ENCODE measurements at regions not wholly inside any gene's neighbourhood (a gene's known extent, or its start where the extent isn't known, plus 50 kb on each side); places are given as distances from the start of the nearest gene placed in this dataset.

DNA sequence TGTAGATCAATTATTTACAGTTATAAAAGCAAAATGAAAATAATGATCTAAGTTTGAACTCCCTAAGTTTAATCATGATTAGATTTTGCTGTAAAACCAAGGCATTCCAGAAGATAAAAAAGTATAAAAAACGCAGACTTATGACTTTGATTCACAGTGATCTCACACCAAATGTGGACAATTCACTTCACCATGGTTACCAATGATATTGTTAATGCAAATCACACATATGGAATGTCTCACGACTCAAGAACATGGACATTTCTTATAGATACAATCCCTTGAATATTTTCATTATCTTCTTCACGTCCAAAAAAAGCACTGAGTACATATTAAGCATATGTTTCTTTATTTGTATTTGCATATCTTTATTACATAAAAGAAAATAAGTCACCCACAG, 1054.2 kb downstream of the NAALADL2 start:
- DNase-seq: no peak

DNA sequence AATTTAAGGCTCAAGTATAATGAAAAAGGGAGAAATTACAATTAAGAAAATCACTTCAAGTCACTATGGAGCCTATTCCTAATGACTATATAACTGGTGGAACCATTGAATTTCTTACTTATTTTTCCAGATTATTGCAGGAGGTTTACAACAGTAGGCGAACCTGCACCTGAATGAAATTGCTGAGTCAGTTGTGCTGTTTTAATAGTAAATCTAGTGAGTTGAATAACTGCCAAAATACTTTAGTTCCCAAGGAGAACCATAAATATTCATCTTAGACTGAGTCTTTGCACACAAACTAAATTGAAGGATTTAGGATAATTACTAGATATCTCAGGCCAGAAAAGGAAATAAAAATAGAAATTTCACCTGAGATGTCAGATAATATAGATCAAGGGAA, 1052.8 kb downstream of the NAALADL2 start:
- no peak for DNase-seq

DNA sequence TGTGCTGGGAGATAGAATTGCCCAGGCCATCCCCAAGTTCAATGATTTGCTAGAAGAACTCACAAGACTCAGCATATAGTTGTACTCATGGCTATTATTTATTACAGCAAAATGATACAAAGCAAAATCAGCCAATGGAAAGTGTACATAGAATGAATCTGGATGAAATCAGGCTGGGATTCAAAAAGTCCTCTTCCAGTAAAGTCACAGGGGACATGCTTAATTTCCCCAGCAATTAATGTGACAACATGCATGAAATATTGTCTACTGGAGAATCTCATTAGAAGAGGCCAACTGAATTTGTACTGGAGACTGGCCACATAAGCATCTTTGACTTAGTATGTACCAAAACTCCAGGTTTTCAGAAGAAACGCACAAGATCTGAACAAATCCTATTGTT, 1043.1 kb downstream of the NAALADL2 start:
- DNase-seq: no peak

DNA sequence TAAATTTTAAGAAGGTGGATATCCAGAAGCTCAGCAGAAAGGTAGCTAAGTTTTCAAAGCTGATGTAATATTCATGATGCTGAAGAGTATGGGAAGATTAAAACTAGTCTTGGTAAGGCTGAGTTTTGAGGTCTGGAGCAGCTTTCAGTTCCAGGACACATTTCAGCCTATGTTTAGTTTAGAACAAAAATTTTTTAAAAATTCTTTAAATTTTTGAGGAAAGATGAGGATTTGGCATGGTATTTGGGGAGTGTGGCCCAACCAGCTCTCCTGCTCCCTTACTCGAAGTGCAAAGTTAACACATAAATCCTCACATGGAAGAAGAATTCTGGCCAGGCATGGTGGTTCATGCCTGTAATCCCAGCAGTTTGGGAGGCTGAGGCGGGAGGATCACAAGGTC, 1039.1 kb downstream of the NAALADL2 start:
- no peak for DNase-seq

DNA sequence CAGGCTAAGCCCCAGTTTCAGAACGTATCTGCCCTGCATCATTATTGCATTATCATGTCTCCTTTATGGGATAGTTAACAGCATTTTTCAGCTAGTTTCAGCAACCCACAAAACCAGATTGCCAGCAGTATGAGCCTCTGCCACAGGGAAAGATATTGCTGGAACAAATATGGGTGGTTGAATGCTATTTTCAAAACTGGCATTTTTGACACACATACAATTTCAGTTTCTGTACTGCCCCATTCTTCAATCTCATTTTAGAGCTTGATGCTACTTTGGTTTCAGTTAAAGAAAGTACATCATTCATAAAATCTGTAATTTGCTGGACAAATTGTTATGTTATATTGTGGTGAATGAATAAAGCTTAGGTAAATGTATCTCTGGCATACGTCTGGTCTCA, 1037.5 kb downstream of the NAALADL2 start:
- no peak for DNase-seq

DNA sequence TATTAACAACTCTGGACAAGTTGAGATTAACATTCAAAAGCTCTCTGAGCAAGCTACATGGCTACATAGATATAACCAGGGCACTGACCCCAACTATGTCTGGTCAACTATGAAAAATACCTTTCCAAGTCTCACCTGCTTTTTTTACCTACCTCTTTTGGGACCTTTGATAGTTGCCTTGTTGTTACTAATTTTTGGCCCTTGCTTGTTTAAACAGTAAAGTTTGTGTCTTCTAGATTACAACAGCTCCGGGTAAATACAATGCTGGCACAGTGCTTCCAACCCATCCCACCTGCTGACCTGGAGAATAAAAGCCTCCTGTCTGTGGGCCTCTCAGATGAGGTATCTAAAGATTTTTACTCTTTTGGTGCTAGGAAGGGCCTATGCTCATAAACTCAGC, 1036.6 kb downstream of the NAALADL2 start:
- no peak for DNase-seq

DNA sequence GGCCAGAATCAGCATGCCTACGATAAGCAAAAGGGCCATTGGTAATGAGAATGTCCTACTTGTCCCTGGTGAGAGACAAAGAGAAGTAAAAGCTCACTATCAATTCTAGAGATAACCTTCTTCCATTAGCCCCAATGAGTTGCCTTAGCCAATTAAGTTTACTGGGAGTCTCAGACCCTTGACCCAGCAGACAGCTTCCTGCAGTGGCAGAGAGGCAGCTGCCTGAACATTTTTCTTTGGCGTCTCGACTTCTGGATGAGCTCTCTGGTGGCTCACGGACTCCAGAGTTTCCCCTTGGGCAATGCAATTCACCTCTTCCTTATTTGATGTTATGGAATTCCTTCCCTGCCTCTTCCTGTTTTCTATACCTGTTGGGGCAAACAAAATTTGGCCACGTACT, 1034.4 kb downstream of the NAALADL2 start:
- peak; percentile 87 for DNase-seq

DNA sequence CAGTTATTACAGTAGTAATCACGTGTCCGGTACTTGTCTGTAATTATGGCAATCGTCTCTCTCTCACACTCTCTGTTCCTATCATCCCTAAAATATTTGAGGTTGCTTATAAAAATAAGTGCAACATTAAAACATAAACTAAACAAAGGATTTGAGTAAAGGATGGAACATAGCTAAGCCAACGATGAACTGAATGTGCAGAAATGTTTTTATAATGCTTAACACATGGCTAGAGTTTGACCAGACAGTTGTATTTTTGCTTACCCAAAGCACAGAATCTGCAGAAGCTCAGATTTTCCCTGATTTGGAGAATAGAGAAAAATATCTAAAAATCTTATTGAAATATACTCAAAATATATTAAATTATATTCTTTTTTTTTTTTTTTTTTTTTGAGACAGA, 1030.9 kb downstream of the NAALADL2 start:
- no peak for DNase-seq

DNA sequence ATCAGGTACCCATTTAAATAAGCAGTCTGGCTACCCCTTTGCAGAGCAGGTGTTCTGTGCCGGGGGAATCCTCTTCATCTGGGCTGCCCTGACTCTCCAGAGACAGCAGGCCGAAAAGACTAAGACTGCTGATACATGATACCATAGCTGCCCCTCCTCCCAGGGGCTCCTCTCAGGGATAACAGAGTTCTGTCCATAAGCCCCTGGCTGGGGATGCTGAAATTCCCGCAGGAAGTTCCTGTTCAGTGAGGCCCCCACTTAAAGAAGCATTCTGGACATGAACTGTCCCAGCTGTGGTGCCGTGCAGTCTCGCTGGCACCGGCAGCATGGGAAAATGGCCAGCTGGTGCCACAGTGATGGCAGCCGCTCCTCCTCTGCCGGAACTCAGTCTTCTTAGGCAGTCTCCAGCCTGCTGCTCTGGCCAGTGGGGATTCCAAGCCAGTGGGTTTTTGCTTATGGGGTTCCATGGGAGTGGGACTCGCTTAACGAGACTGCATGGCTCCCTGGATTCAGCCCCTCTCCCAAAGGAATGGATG, 1026.2 kb downstream of the NAALADL2 start:
- DNase-seq: no peak

DNA sequence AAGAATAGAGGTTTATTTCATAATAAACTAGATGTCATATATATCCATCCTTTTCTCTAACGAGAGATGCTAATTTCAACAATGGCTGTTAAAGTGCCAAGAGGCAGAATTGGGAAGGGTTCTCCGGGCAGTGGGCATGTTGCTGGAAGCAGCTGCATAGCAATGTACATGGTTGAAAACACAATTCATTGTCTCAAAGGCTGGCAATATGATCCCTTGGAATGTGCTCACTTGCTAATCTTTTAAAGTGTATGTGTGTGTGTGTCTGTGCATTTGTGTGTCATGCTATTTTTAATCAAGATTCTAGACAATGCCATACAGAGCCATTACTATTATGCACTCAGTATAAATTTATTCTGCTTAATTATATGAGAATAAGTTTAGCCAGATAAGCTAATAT, 1020.3 kb downstream of the NAALADL2 start:
- DNase-seq: no peak

DNA sequence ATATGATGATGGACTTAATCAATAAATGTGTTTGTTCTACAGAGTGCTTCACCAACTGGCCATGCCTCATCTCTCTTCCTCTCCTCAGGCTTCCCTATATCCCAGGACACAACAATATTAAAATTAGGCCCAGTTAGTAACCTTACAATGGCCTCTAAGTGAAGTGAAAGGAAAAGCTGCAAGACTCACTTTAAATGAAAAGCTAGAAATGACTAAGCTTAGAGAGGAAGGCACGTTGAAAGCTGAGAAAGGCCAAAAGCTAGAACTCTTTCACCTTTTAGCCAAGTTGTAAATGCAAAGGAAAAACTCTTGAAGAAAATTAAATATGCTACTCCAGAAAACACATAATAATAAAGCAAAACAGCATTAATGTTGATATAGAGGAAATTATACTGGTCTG, 1010.3 kb downstream of the NAALADL2 start:
- no peak for DNase-seq

DNA sequence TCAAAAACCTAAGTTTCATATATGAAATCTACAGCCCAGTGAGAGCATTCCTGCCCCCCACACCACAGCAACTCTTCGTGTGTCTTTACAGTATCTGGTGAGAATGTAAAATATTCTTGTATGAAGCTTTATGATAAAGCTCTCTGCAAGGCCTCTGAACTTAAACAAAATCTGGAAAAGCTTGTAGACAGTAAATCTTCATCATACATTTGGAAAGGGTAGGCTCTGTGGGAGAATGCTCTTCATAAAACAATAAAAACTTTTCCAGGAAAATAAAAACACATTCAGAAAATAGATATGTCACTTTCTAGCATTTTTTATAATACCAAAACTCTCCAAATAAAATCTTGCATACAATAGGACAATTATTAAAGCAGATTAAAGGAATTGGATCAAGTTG, 1009.5 kb downstream of the NAALADL2 start:
- DNase-seq: no peak

DNA sequence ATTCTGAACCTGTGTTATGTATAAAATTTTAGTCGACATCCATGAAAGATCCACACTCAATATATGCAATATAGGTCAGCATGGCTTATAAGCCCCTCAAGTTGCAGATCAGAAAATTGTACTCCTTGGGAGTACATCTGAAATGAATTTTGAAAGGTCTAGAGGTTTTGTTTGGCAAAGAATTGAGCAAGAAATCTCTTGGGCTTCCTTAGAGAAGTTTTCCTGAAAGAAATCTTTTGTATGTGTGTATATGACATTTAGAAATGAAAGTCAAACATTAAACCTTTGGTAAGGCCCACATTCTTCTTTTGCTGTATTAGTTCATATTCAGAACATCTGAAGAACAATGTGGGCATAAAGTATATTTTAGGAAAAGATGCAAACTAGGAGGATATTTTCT, 1006.6 kb downstream of the NAALADL2 start:
- DNase-seq: no peak

DNA sequence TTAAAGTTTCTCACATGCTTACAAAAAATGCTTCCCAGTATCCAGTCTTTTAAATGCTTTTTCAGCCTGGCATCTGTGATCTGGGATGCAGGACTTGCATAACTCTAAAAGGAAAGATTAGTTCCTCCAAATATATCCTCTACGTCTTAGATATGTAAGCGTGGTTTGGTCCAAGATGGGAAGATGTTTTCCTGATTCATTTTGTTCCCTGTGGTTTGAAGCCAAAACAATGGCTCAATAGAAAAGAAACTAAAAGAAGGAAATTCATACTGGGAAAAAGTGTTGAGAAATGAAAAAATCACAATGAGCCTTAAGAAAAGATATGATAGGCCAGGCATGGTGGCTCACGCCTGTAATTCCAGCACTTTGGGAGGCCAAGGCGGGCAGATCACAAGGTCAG, 1002.8 kb downstream of the NAALADL2 start:
- no peak for DNase-seq

Measured in islet precursor cell (in vitro differentiated cells).